Vagina (tissue), 2 donors: ENCODE measurements at regions not wholly inside any gene's neighbourhood (a gene's known extent, or its start where the extent isn't known, plus 50 kb on each side); places are given as distances from the start of the nearest gene placed in this dataset.

ENCODE experiments used
- CTCF ChIP-seq, 3 experiments: fragments of 450-650 bp in 2 of 3; fragments of 200-600 bp in 1 of 3; sonication (generic) in 1 of 3; IDR thresholded peaks; one replicate each; pipeline ENCODE4 v1.5.1; 2017 to 2019; ENCODE audit warnings: antibody characterized with exemption in 3 of 3, mild to moderate bottlenecking in 2 of 3, moderate library complexity in 2 of 3
- POLR2A ChIP-seq, 2 donors: fragments of 450-650 bp; IDR thresholded peaks; one replicate each; pipeline ENCODE4 v1.6.1; 2017; ENCODE audit warnings: antibody characterized with exemption in 2 of 2, mild to moderate bottlenecking in 2 of 2, moderate library complexity in 2 of 2
- POLR2AphosphoS5 ChIP-seq, 2 donors: sonication (generic); formaldehyde crosslinking; IDR thresholded peaks; one replicate each; pipeline ENCODE4 v1.9.0; 2017; ENCODE audit warnings: antibody characterized with exemption in 2 of 2, mild to moderate bottlenecking in 2 of 2, low read depth in 1 of 2; ENCODE audit not compliant: insufficient read depth in 1 of 2

- TF ChIP-seq POLR2A (IDR thresholded peaks at IDR 0.05) (no peak), CTCF (IDR thresholded peaks at IDR 0.05) (no peak), POLR2AphosphoS5 (IDR thresholded peaks at IDR 0.05; ENCODE audit: insufficient read depth in 1 of 2, low read depth in 1 of 2) (no peak)
These were observed 194.1 kb upstream of the ZNF804B start for GRCh38 chr7:88565401-88565800.
